Loucy (cell line): ENCODE measurements at regions not wholly inside any gene's neighbourhood (a gene's known extent, or its start where the extent isn't known, plus 50 kb on each side); places are given as distances from the start of the nearest gene placed in this dataset.

Experiments used
- CTCF ChIP-seq: fragments of 200-600 bp; sonication (generic); conservative IDR thresholded peaks from 2 replicates; pipeline ENCODE4 v1.5.1; 2014; ENCODE audit warnings: mild to moderate bottlenecking, antibody characterized with exemption, low read length
- EZH2phosphoT487 ChIP-seq: fragments of 200-600 bp; IDR thresholded peaks from 2 replicates; pipeline ENCODE4 v1.6.1; 2018; ENCODE audit warnings: antibody characterized with exemption, mild to moderate bottlenecking, moderate library complexity, borderline replicate concordance

DNA sequence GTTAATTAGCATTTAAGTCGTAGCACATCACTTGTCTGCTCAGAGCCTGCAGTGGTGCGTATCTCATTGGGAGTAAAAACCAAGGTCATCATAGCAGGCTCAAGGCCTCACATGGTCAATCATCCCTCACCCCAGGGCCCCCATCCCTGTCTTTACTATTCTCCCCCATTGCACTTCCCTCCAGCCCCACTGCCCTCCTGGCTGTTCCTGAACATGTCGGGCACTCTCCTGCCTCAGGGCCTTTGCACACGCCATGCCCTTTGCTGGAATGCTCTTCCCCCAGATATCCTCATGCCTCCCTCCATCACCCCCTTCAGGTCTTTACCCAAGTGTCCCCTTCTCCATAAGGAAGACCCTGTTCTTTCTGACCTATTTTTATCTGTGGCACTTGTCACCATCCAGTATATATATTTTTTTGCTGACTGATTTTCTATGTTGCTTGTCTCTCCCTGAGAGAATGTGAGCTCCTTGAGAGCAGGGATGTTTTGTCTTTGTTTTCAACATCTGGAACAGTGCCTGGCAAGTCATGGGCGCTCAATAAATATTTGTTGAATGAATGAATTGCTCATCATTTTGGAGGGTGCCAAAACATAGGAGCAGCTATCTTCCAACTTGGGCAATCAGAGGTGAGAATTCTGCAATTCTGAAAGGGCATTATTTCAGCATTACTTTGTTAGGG is 74.1 kb upstream of the POU3F1 start:
- no peak for TF ChIP-seq CTCF
- no peak for TF ChIP-seq EZH2phosphoT487
